ENCODE measurements at regions not wholly inside any gene's neighbourhood (a gene's known extent, or its start where the extent isn't known, plus 50 kb on each side); places are given as distances from the start of the nearest gene placed in this dataset.

GRCh38 chr21:23801292-23801691 is 1806.0 kb downstream of the MRPL39 start:
- H3K4me1 ChIP-seq (replicated peaks in 1 of 4; ENCODE audit: control insufficient read depth in 3 of 4, insufficient read depth in 4 of 4, low read length in 3 of 4) = no peaks in the 10 kb centered on the region
- H2AFZ ChIP-seq (ENCODE audit: low read length) = no peak overlapping the region
- peaks cover 0 to 4% of the 10 kb centered on the region in 2 experiments; a peak in 1 of 4 replicates for H3K9me3 ChIP-seq (ENCODE audit: insufficient read depth in 2 of 2, low read depth in 1 of 2, low read length in 1 of 2)
- H3K23me2 ChIP-seq (ENCODE audit: low read depth, low read length) = no peaks in the 10 kb centered on the region
- no peak overlapping the region for H3K4ac ChIP-seq (replicated peaks; ENCODE audit: insufficient read length, low read depth, low read length)
- FAIRE-seq (no peak), DNase-seq (ENCODE audit: low read depth in 1 of 2, low spot score in 2 of 2) (no peak)
- H3K4me3 ChIP-seq (ENCODE audit: extremely low read depth in 1 of 4, insufficient read depth in 2 of 4, low read depth in 3 of 4, low read length in 4 of 4) = no peak overlapping the region
- H3K79me1 ChIP-seq (ENCODE audit: low read depth, low read length) = no peaks in the 10 kb centered on the region
- H3K14ac ChIP-seq (ENCODE audit: insufficient read length) = no peak overlapping the region
- 90% methylated on average over 6 of the region's 6 CpGs; no CpG with 5 or more reads in 1 of the 2 experiments for WGBS, 2 experiments (ENCODE audit: extremely low coverage in 1 of 2, insufficient coverage in 1 of 2, insufficient read length in 1 of 2, insufficient replicate concordance in 2 of 2, low coverage in 1 of 2, low lambda C conversion rate in 2 of 2, missing lambda C conversion rate in 1 of 2)
- H3K27me3 ChIP-seq (replicated peaks in 1 of 4; ENCODE audit: control insufficient read depth in 3 of 4, extremely low read depth in 1 of 4, insufficient read depth in 3 of 4, low read length in 3 of 4) = no peaks in the 10 kb centered on the region
- no peak overlapping the region for H4K8ac ChIP-seq (ENCODE audit: extremely low read depth, insufficient read depth, low read length)
- no peak overlapping the region for H3K4me2 ChIP-seq (ENCODE audit: insufficient read depth in 1 of 2, low read depth in 2 of 2, low read length in 2 of 2)
- H2BK12ac ChIP-seq (ENCODE audit: low read depth, low read length) = no peak overlapping the region
- no peaks in the 10 kb centered on the region for H4K20me1 ChIP-seq (replicated peaks in 1 of 2; ENCODE audit: control insufficient read depth in 1 of 2, insufficient read depth in 2 of 2, low read length in 2 of 2)
- no peak overlapping the region for H4K91ac ChIP-seq (replicated peaks; ENCODE audit: insufficient read length, low read length)
- no peak overlapping the region for H3K56ac ChIP-seq (replicated peaks; ENCODE audit: insufficient read length, low read depth, low read length)
- CTCF ChIA-PET (ENCODE audit: partially characterized antibody) = no interaction called here
- H3K27ac ChIP-seq (ENCODE audit: low read depth, low read length) = no peak overlapping the region
- POLR2A ChIA-PET (ENCODE audit: partially characterized antibody) = no interaction called here
- no peak overlapping the region for H2AK5ac ChIP-seq (ENCODE audit: low read depth, low read length)
- no peak overlapping the region for H2BK120ac ChIP-seq (replicated peaks; ENCODE audit: low read depth, low read length)
- no peaks in the 10 kb centered on the region for H3K36me3 ChIP-seq (ENCODE audit: control insufficient read depth in 2 of 4, insufficient read depth in 4 of 4, low read length in 3 of 4)
- H3K18ac ChIP-seq (ENCODE audit: extremely low read depth, low read length) = no peak overlapping the region
- H2BK15ac ChIP-seq (ENCODE audit: low read length) = no peak overlapping the region
- H3K9ac ChIP-seq (replicated peaks in 1 of 4; ENCODE audit: extremely low read depth in 1 of 4, low read depth in 3 of 4, low read length in 3 of 4) = no peak overlapping the region
- H3K79me2 ChIP-seq (ENCODE audit: control insufficient read depth in 1 of 2, insufficient read depth in 2 of 2, low read length in 2 of 2) = no peaks in the 10 kb centered on the region
- H2BK5ac ChIP-seq (ENCODE audit: low read depth, low read length) = no peak overlapping the region
- no peak overlapping the region for H2BK20ac ChIP-seq (ENCODE audit: low read length)
- no peak overlapping the region for H4K5ac ChIP-seq (ENCODE audit: insufficient read length, low read depth, low read length)
- H3K23ac ChIP-seq (ENCODE audit: insufficient read length) = no peak overlapping the region
- TF ChIP-seq ASH2L (IDR thresholded peaks at IDR 0.05; ENCODE audit: low read length) (no peak), NANOG (IDR thresholded peaks at IDR 0.05; ENCODE audit: insufficient read depth, low read depth, low read length, poor library complexity, severe bottlenecking) (no peak), SIX5 (IDR thresholded peaks at IDR 0.05; ENCODE audit: low read depth, low read length) (no peak), CREB1 (IDR thresholded peaks at IDR 0.05) (no peak), RBBP5 (IDR thresholded peaks at IDR 0.05; ENCODE audit: borderline replicate concordance, low read depth, low read length) (no peak), EGR1 (IDR thresholded peaks at IDR 0.05; ENCODE audit: borderline replicate concordance, low read depth, low read length) (no peak), RFX5 (IDR thresholded peaks at IDR 0.05; ENCODE audit: borderline replicate concordance, low read depth, low read length) (no peak), EZH2 (IDR thresholded peaks at IDR 0.05; ENCODE audit: low read depth, low read length, severe bottlenecking) (no peak), HDAC2 (IDR thresholded peaks at IDR 0.05; ENCODE audit: borderline replicate concordance in 1 of 2, low read depth in 2 of 2, low read length in 2 of 2) (no peak), MAFK (IDR thresholded peaks at IDR 0.05; ENCODE audit: low read depth, low read length) (no peak), CTCF (IDR thresholded peaks at IDR 0.05; ENCODE audit: control extremely low read depth in 1 of 3, insufficient read depth in 1 of 3, low read depth in 1 of 3, low read length in 3 of 3) (no peak)
